Subcutaneous abdominal adipose tissue (tissue), 5 donors: ENCODE measurements at regions not wholly inside any gene's neighbourhood (a gene's known extent, or its start where the extent isn't known, plus 50 kb on each side); places are given as distances from the start of the nearest gene placed in this dataset.

Experiments
- H3K27ac ChIP-seq: one replicate; pipeline ENCODE4 v1.7.0; 2013; ENCODE audit warnings: low read depth, mild to moderate bottlenecking, inconsistent platforms, low read length, moderate library complexity
- H3K27me3 ChIP-seq, 5 donors: one replicate each; pipeline ENCODE4 v1.7.0; 2013; ENCODE audit warnings: low read length in 5 of 5, inconsistent platforms in 1 of 5; ENCODE audit not compliant: control insufficient read depth in 5 of 5, insufficient read depth in 4 of 5
- H3K36me3 ChIP-seq, 5 donors: one replicate each; pipeline ENCODE4 v1.7.0; 2013; ENCODE audit warnings: low read length in 5 of 5; ENCODE audit not compliant: control insufficient read depth in 5 of 5, insufficient read depth in 5 of 5
- H3K4me1 ChIP-seq, 5 donors: one replicate each; pipeline ENCODE4 v1.7.0; 2013; ENCODE audit warnings: low read length in 5 of 5, mild to moderate bottlenecking in 3 of 5, moderate library complexity in 1 of 5; ENCODE audit not compliant: control insufficient read depth in 5 of 5, insufficient read depth in 5 of 5
- H3K4me3 ChIP-seq, 5 donors: one replicate each; pipeline ENCODE4 v1.7.0; 2013; ENCODE audit warnings: low read length in 5 of 5, low read depth in 1 of 5
- H3K9ac ChIP-seq, 5 donors: one replicate each; pipeline ENCODE4 v1.7.0; 2013; ENCODE audit warnings: low read length in 5 of 5, mild to moderate bottlenecking in 4 of 5, moderate library complexity in 3 of 5
- H3K9me3 ChIP-seq, 5 donors: one replicate each; pipeline ENCODE4 v1.7.0; 2013; ENCODE audit warnings: low read length in 5 of 5; ENCODE audit not compliant: control insufficient read depth in 5 of 5
- donor health status: healthy.
- donor health status: healthy.
- donor health status: healthy.
- donor health status: healthy.
- donor health status: healthy.

DNA sequence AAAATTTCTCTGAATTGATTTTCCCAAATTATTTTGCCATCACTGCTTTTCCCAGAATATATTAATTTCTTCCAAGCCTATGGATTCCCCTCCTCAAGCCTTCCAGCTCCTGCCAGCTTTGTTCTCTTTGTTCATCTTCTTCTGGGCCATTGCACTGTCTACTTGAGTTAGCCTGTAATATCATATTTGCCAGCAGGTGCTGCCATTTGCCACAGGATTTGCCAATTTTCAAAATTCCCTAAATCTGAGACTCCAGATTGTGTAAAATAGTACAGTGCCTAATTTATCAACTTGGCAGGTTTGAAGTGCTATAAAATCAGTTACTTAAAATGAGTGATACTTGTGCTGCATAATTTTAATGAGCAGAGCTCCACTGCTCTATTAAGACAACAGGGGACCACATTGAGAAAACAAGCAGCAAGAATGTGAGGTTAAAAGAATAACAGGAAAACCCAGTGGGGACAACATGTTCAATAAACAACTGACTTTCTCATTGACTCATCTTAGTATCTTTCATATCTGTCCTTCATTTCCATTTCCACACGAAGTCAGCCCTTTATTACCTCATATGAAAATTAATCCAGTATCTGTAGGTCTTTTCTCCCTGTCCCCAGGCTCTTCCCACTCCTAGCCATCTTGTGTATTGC, 84.6 kb upstream of the CCDC196 start:
- peaks cover 0 to 7% (median 0%) of the 10 kb centered on the region in 5 donors for H3K4me1 ChIP-seq
- H3K9me3 ChIP-seq, result no peaks in the 10 kb centered on the region
- H3K36me3 ChIP-seq, result no peaks in the 10 kb centered on the region
- H3K27ac ChIP-seq, result no peak overlapping the region
- no peak overlapping the region for H3K9ac ChIP-seq
- no peak overlapping the region for H3K4me3 ChIP-seq
- no peaks in the 10 kb centered on the region for H3K27me3 ChIP-seq

DNA sequence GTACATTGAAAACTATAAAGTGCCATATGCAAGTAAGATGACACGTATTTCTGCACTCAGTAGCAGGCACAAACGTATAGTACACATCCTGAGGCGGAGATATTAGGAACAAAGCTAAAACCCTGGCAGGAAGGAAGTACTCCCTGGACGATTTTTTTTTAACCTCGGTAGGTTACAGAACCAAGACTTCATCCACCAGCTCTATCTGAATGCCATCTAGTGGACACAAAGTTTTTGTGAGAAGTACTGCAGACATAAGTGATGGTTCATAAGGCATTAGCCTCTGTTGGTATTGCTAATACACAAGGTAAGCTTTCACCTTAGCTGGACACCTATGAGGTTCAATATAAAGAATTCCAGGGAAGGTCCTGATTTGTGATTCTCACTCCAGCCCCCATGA, 83.0 kb upstream of the CCDC196 start:
- Histone ChIP-seq H3K27ac (no peak overlapping the region), H3K36me3 (no peaks in the 10 kb centered on the region), H3K9ac (no peak overlapping the region), H3K4me1 (peaks cover 0 to 7% (median 0%) of the 10 kb centered on the region in 5 donors), H3K4me3 (no peak overlapping the region), H3K9me3 (peaks cover 0 to 3% (median 0%) of the 10 kb centered on the region in 5 donors), H3K27me3 (no peaks in the 10 kb centered on the region)

DNA sequence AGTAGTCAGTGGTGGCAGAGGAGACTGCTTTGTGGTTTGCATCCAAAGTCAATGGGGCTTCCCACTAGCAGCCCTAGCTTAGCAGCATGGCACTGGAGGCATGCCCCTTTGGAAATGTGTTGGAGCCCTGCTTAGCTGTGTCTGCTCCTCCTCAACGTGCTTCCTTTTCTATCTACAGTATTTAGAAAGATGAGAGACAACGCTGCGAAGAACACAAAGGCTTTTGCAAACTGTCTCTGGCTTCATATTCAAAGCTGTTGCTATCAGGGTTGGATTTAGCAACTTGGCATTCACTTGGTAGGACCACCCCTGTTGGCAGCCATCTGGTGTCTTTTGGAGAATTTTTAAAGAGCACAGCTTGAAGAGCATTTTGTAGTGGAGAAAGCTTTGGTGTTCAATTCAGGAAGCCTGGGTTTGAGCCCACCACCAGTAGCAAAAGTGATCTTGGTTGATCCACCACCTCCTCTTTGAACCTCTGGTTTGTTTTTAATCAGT, 82.1 kb upstream of the CCDC196 start:
- H3K36me3 ChIP-seq, result no peaks in the 10 kb centered on the region
- no peaks in the 10 kb centered on the region for H3K27me3 ChIP-seq
- H3K9ac ChIP-seq, result no peak overlapping the region
- no peak overlapping the region for H3K4me3 ChIP-seq
- H3K9me3 ChIP-seq, result peaks cover 0 to 3% (median 0%) of the 10 kb centered on the region in 5 donors
- H3K27ac ChIP-seq, result no peak overlapping the region
- H3K4me1 ChIP-seq, result peaks cover 0 to 7% (median 0%) of the 10 kb centered on the region in 5 donors

DNA sequence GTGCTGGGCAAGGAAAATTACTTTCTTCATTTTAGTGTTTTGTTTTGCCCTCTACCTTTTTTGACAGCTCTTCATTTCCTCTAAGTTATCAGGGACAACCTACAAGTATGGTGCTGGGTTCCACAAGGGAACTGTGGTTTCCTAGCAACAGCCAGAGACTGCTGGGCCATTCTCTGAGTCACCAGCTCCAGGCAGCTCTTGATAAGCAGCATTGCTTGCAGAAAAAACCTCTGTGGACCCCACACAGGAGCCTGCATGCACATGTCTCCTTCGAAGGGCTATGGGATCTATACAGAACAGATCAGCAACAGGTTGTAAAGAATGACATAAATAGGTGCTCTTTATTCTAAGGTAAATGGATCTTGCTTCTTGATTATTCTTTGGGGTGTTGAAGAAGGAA, 81.0 kb upstream of the CCDC196 start:
- no peak overlapping the region for H3K9ac ChIP-seq
- peaks cover 0 to 3% (median 0%) of the 10 kb centered on the region in 5 donors for H3K9me3 ChIP-seq
- H3K4me1 ChIP-seq, result peaks cover 0 to 7% (median 0%) of the 10 kb centered on the region in 5 donors
- no peak overlapping the region for H3K4me3 ChIP-seq
- no peak overlapping the region for H3K27ac ChIP-seq
- no peaks in the 10 kb centered on the region for H3K36me3 ChIP-seq
- H3K27me3 ChIP-seq, result no peaks in the 10 kb centered on the region

DNA sequence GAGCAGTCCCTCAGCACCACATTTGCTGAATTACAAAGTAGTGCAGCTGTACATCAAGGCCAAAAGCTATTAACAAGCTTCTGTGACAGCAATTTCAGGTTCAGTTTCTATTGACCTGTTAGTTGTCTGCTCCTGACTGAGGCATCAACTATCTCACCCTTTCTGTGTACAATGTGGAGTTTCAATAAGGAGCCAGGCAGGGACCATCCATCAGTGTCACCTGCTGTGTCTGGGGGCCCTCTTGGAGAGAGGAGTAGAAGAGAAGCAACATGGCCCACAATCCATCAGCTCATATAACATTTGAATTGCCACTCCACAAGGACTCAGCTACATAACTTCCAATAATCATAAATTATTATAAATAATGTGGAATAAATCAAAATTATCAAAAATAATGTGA, 72.3 kb upstream of the CCDC196 start:
- Histone ChIP-seq H3K9me3 (no peaks in the 10 kb centered on the region), H3K4me3 (no peak overlapping the region), H3K27me3 (no peaks in the 10 kb centered on the region), H3K9ac (no peak overlapping the region), H3K36me3 (no peaks in the 10 kb centered on the region), H3K4me1 (no peaks in the 10 kb centered on the region), H3K27ac (no peak overlapping the region)

DNA sequence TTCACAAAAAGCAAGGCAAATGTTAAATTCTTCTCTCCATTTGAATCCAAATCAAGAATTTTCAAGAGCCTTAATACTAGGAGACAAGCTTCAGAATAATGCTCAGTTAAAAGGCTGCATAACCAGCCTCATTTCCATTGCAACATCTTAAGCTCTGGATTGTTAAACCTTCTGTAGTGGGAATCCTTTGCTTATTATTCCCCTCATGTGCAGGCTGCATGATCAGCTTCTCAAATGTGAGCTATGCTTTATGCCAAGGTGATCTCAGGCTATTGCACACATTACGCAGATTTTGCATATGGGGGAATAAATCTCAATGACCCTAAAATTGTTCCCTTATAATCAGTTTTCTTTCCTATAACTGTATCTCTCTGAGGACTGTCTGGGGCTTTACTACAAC, 71.7 kb upstream of the CCDC196 start:
- Histone ChIP-seq H3K36me3 (no peaks in the 10 kb centered on the region), H3K4me1 (no peaks in the 10 kb centered on the region), H3K4me3 (no peak overlapping the region), H3K9me3 (no peaks in the 10 kb centered on the region), H3K27ac (no peak overlapping the region), H3K27me3 (no peaks in the 10 kb centered on the region), H3K9ac (no peak overlapping the region)

DNA sequence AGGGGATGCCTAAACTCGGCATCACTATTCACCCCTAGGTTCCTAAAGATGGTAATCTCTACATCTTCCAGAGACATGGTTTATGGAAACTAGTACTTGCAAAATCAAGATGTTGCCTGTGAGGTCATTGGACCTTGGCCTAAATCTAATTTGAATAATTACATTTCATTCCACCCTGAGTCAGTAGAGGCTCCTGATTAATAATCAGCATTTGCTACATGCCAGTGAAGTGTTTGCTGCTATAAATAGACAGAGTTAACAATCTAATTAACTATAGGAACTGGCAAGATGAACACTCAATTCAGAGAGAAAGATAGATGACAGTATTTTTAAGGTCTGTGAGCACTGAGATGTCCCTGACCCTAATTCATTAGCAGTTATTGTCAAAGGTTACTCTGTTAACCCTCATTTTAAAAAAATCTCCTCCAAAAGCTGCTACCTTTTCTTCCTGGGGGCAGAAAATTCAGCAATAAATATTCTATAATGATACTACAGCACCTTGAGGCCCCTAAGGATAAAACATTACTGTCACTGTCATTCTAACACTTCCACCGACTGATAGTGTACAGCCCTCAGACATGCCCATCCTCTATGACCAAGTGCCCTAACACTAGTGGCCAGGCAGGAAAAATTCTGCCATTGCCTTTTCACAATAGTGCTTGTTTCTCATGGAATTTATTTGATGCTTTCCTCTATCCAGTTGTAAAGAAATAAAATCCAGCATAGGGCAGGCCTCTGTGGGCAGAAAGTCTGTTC, 65.7 kb upstream of the CCDC196 start:
- Histone ChIP-seq H3K27me3 (no peaks in the 10 kb centered on the region), H3K4me1 (no peaks in the 10 kb centered on the region), H3K9me3 (no peaks in the 10 kb centered on the region), H3K9ac (no peak overlapping the region), H3K27ac (no peak overlapping the region), H3K4me3 (no peak overlapping the region), H3K36me3 (no peaks in the 10 kb centered on the region)

DNA sequence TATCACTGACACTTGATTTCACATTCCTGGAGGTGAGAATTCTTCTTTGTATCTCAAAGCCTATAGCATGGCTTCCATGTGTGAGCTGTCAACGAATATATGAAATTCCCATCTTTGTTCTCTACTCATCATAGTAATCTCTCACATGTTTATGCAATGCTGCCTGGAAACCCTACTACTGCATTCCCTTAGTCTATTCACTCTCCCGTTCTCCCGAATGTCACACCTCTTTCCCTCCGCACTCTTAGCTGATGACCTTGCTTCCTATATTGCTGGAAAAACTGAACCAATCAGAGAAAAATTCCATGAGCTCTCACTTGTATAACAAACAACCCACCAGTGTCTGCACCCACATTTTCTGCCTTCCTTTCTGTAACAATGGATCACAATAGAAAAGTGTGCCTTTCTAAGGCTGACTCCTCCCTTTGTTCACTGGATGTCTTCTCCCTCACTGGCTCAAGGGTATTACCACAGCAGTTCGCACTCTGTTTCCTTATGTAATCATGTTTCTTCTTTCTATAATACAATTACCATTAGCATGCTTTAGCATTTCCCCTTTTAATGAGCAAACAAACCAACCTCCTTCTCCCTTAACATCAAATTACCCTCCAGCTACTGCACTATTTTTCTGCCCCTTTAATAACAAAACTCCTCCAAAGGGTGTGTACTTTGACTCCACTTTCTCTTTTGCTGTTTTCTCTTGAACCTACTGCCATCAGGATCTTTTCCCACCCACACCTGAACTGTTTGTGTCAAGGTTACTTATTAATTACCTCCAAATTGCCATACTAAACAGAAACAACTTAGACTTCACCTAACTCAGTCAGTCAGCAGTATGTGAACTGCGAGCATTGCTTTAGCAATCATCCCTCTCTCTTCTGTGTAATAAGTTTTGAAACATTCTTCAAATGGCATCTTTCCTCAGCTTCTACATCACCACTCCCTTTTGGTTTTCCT, 63.9 kb upstream of the CCDC196 start:
- no peak overlapping the region for H3K9ac ChIP-seq
- H3K4me1 ChIP-seq, result no peaks in the 10 kb centered on the region
- no peak overlapping the region for H3K27ac ChIP-seq
- H3K27me3 ChIP-seq, result no peaks in the 10 kb centered on the region
- H3K36me3 ChIP-seq, result no peaks in the 10 kb centered on the region
- no peaks in the 10 kb centered on the region for H3K9me3 ChIP-seq
- H3K4me3 ChIP-seq, result no peak overlapping the region

DNA sequence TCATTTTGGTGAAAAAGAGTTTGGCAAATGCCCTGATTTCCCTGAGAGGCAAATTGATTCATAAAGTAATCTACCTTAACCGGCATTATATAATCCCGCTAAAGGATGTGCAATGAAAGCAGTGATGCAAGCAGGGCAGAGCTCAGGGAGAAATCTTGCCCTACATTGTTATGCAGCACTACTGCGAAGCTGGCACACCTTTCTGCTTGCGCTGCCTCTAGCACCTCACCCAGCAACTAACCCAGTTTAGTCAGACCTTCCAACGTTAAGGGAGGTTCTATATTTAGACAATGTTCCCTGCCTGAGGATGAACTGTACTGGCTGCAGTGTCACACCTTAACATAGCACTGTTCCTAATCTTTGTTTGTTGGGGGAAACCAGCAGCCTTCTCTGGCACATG, 60.8 kb upstream of the CCDC196 start:
- Histone ChIP-seq H3K36me3 (no peaks in the 10 kb centered on the region), H3K4me3 (no peak overlapping the region), H3K27ac (no peak overlapping the region), H3K4me1 (no peaks in the 10 kb centered on the region), H3K27me3 (no peaks in the 10 kb centered on the region), H3K9ac (no peak overlapping the region), H3K9me3 (no peaks in the 10 kb centered on the region)
